DND-41 (cell line): ENCODE measurements at regions not wholly inside any gene's neighbourhood (a gene's known extent, or its start where the extent isn't known, plus 50 kb on each side); places are given as distances from the start of the nearest gene placed in this dataset.

Experiments used
- ATAC-seq: fragments of 200-7000 bp; cut with Tn5 transposase; 3 replicates; pipeline ENCODE4 v1.9.1; 2021; ENCODE audit warnings: low read depth; ENCODE audit not compliant: insufficient read depth
- DNase-seq: peaks from one replicate; pipeline ENCODE4 v3.0.0-alpha.2; 2020
- H2AFZ ChIP-seq: 2 replicates; pipeline ENCODE4 v1.6.0; 2012; ENCODE audit warnings: low read depth, low read length
- H3K27ac ChIP-seq: 2 replicates; pipeline ENCODE4 v1.5.1; 2012; ENCODE audit warnings: low read length, inconsistent platforms
- H3K27me3 ChIP-seq: fragments of 200-600 bp; sonication (generic); 2 replicates; pipeline ENCODE4 v1.6.0; 2012; ENCODE audit warnings: low read length, mild to moderate bottlenecking, inconsistent platforms; ENCODE audit not compliant: insufficient read depth, poor library complexity
- H3K36me3 ChIP-seq: 2 replicates; pipeline ENCODE4 v1.5.1; 2012; ENCODE audit warnings: low read length, inconsistent platforms; ENCODE audit not compliant: insufficient read depth
- H3K4me1 ChIP-seq: 2 replicates; pipeline ENCODE4 v1.5.1; 2012; ENCODE audit warnings: mild to moderate bottlenecking, low read length; ENCODE audit not compliant: insufficient read depth
- H3K4me2 ChIP-seq: 2 replicates; pipeline ENCODE4 v1.6.0; 2012; ENCODE audit warnings: mild to moderate bottlenecking, moderate library complexity, low read length, inconsistent platforms; ENCODE audit not compliant: insufficient read depth
- H3K4me3 ChIP-seq, 2 experiments: fragments of 200-600 bp in 1 of 2; shearing (Covaris generic) in 1 of 2; 2 replicates each; pipeline ENCODE4 v1.5.1; 2012 to 2016; ENCODE audit warnings: inconsistent platforms in 2 of 2, low read length in 2 of 2, mild to moderate bottlenecking in 2 of 2, low read depth in 1 of 2, moderate library complexity in 1 of 2
- H3K79me2 ChIP-seq: 2 replicates; pipeline ENCODE4 v1.6.0; 2012; ENCODE audit warnings: low read length, inconsistent platforms; ENCODE audit not compliant: insufficient read depth
- H3K9ac ChIP-seq: 2 replicates; pipeline ENCODE4 v1.6.0; 2012; ENCODE audit warnings: low read depth, mild to moderate bottlenecking, inconsistent platforms, low read length, moderate library complexity
- H3K9me3 ChIP-seq: 2 replicates; pipeline ENCODE4 v1.5.1; 2012; ENCODE audit warnings: low read length, moderate library complexity, mild to moderate bottlenecking, inconsistent platforms; ENCODE audit not compliant: insufficient read depth, severe bottlenecking
- H4K20me1 ChIP-seq: 2 replicates; pipeline ENCODE4 v1.6.0; 2012; ENCODE audit warnings: low read length; ENCODE audit not compliant: insufficient read depth
- CTCF ChIP-seq: IDR thresholded peaks from 2 replicates; pipeline ENCODE4 v1.5.1; 2012; ENCODE audit warnings: borderline replicate concordance, low read length, moderate library complexity, mild to moderate bottlenecking; ENCODE audit not compliant: poor library complexity, severe bottlenecking; ENCODE audit errors: extremely low read depth
- EZH2 ChIP-seq: IDR thresholded peaks from 3 replicates; pipeline ENCODE4 v1.6.1; 2012; ENCODE audit warnings: borderline replicate concordance, low read depth, mild to moderate bottlenecking, moderate library complexity, low read length, inconsistent platforms; ENCODE audit not compliant: severe bottlenecking

GRCh38 chr4:38523524-38524448 is 140.2 kb upstream of the KLF3 start:
- Histone ChIP-seq H3K4me3 (no peak overlapping the region), H3K9ac (no peak overlapping the region), H3K27me3 (no peaks in the 10 kb centered on the region), H3K4me2 (no peak overlapping the region), H3K36me3 (no peaks in the 10 kb centered on the region), H2AFZ (no peak overlapping the region), H3K4me1 (no peaks in the 10 kb centered on the region), H3K27ac (no peak overlapping the region), H4K20me1 (no peaks in the 10 kb centered on the region), H3K79me2 (no peaks in the 10 kb centered on the region), H3K9me3 (no peaks in the 10 kb centered on the region)
- ATAC-seq, result no peak
- no peak for DNase-seq
- no peak for TF ChIP-seq EZH2
- TF ChIP-seq CTCF, result no peak

- Histone ChIP-seq H3K27ac (no peak overlapping the region), H3K36me3 (no peaks in the 10 kb centered on the region), H3K4me2 (no peak overlapping the region), H2AFZ (no peak overlapping the region), H4K20me1 (no peaks in the 10 kb centered on the region), H3K9me3 (no peaks in the 10 kb centered on the region), H3K4me3 (no peak overlapping the region), H3K79me2 (no peaks in the 10 kb centered on the region), H3K9ac (no peak overlapping the region), H3K4me1 (peaks cover 9% of the 10 kb centered on the region), H3K27me3 (no peaks in the 10 kb centered on the region)
- ATAC-seq (no peak), DNase-seq (no peak)
- no peak for TF ChIP-seq CTCF
- TF ChIP-seq EZH2, result no peak
These were observed 137.6 kb upstream of the KLF3 start for GRCh38 chr4:38526412-38526811.

- peak overlapping the region; percentile 56 for H2AFZ ChIP-seq
- no peaks in the 10 kb centered on the region for H3K79me2 ChIP-seq
- TF ChIP-seq EZH2 (no peak), CTCF (no peak)
- ATAC-seq (peak; percentile 39; the same call in 2 of the 3 replicates), DNase-seq (peak; percentile 8)
- H3K4me3 ChIP-seq, result no peak overlapping the region
- H3K27ac ChIP-seq, result no peak overlapping the region; the same call in 1 of the 2 replicates
- H3K9me3 ChIP-seq, result no peaks in the 10 kb centered on the region
- H3K36me3 ChIP-seq, result no peaks in the 10 kb centered on the region
- no peak overlapping the region for H3K4me2 ChIP-seq
- H3K4me1 ChIP-seq, result peaks cover 9% of the 10 kb centered on the region
- no peaks in the 10 kb centered on the region for H4K20me1 ChIP-seq
- H3K27me3 ChIP-seq, result no peaks in the 10 kb centered on the region
- no peak overlapping the region for H3K9ac ChIP-seq
These were observed 134.5 kb upstream of the KLF3 start for GRCh38 chr4:38529189-38530115.
